GM19099 (cell line): ENCODE measurements at regions not wholly inside any gene's neighbourhood (a gene's known extent, or its start where the extent isn't known, plus 50 kb on each side); places are given as distances from the start of the nearest gene placed in this dataset.

Experiments used
- POLR2A ChIP-seq: IDR thresholded peaks from 3 replicates; pipeline ENCODE4 v1.6.1; 2011; ENCODE audit warnings: low read depth; ENCODE audit not compliant: insufficient read length; ENCODE audit errors: extremely low read depth

GRCh38 chr15:62257996-62258521 is 93.0 kb upstream of the C2CD4B start:
- no peak for TF ChIP-seq POLR2A

GRCh38 chr15:62262305-62262941 is 97.3 kb upstream of the C2CD4B start:
- TF ChIP-seq POLR2A, result no peak

- no peak for TF ChIP-seq POLR2A
Measured at GRCh38 chr15:62264196-62264595, 99.1 kb upstream of the C2CD4B start.

GRCh38 chr15:62269504-62269903 is 104.4 kb upstream of the C2CD4B start:
- TF ChIP-seq POLR2A, result no peak

- TF ChIP-seq POLR2A, result no peak
Measured at GRCh38 chr15:62270216-62270921, 105.3 kb upstream of the C2CD4B start.

GRCh38 chr15:62272290-62272689 is 107.2 kb upstream of the C2CD4B start:
- no peak for TF ChIP-seq POLR2A

GRCh38 chr15:62275831-62276230 is 110.7 kb upstream of the C2CD4B start:
- TF ChIP-seq POLR2A, result no peak

GRCh38 chr15:62277816-62278394 is 112.8 kb upstream of the C2CD4B start:
- no peak for TF ChIP-seq POLR2A

GRCh38 chr15:62278534-62278933 is 113.4 kb upstream of the C2CD4B start:
- TF ChIP-seq POLR2A, result no peak

- TF ChIP-seq POLR2A, result no peak
Measured at GRCh38 chr15:62279041-62279440, 114.0 kb upstream of the C2CD4B start.

- no peak for TF ChIP-seq POLR2A
Measured at GRCh38 chr15:62280625-62281024, 115.5 kb upstream of the C2CD4B start.

GRCh38 chr15:62287066-62287857 is 122.2 kb upstream of the C2CD4B start:
- no peak for TF ChIP-seq POLR2A

GRCh38 chr15:62288361-62289017 is 123.4 kb upstream of the C2CD4B start:
- TF ChIP-seq POLR2A, result no peak

- TF ChIP-seq POLR2A, result no peak
Measured at GRCh38 chr15:62291262-62291661, 126.2 kb upstream of the C2CD4B start.

- TF ChIP-seq POLR2A, result no peak
Measured at GRCh38 chr15:62296756-62297507, 131.8 kb upstream of the C2CD4B start.

GRCh38 chr15:62297522-62297921 is 132.4 kb upstream of the C2CD4B start:
- no peak for TF ChIP-seq POLR2A
